K562 (cell line): ENCODE measurements at regions not wholly inside any gene's neighbourhood (a gene's known extent, or its start where the extent isn't known, plus 50 kb on each side); places are given as distances from the start of the nearest gene placed in this dataset.

Source experiments
- ATAC-seq: fragments of 200-7000 bp; cut with Tn5 transposase; 3 replicates; pipeline ENCODE4 v1.9.1; 2020; ENCODE audit warnings: moderate library complexity
- BruUV-seq: library from RNA; stranded (reverse); fragments of 400-500 nt; replicated peaks from 2 replicates; lab custom pipeline; 2021; lab: Mats Ljungman, UMichigan
- CTCF ChIA-PET: fragments of 300-600 bp; formaldehyde crosslinking; extraction: SDS; loops from one replicate; lab custom pipeline; 2021; ENCODE audit warnings: low intra/inter-chr PET ratio; lab: Yijun Ruan, JAX
- POLR2A ChIA-PET: fragments of 300-600, 350-650 bp; sonication (Branson Sonifier 250); formaldehyde crosslinking; extraction: SDS; loops from one replicate; lab custom pipeline; 2021; ENCODE audit warnings: antibody characterized with exemption, inconsistent platforms; lab: Yijun Ruan, JAX
- DNase-seq, 4 experiments: peaks; one replicate each; pipeline versions ENCODE4 v3.0.0 to v3.0.0-alpha.2; 2011 to 2018; ENCODE audit warnings: low spot score in 3 of 4, mixed read lengths in 3 of 4; ENCODE audit errors: extremely low read depth in 1 of 4
- FAIRE-seq: peaks from 2 replicates; lab custom pipeline; 2011; peaks lifted over from hg19 to GRCh38; lab: Jason Lieb, UNC
- H2AFZ ChIP-seq: 2 replicates; pipeline ENCODE4 v1.6.0; 2011; ENCODE audit warnings: low read depth, low read length, control low read depth, inconsistent platforms
- H3K27ac ChIP-seq: fragments of 200-600 bp; 3 replicates; pipeline ENCODE4 v1.8.0; 2011; ENCODE audit warnings: low read depth, mild to moderate bottlenecking, control low read depth, inconsistent platforms, low read length, moderate library complexity, mixed read lengths; ENCODE audit errors: extremely low read depth
- H3K27me3 ChIP-seq, 2 experiments: fragments of 300-600 bp in 1 of 2; 2 replicates in 1 of 2; 3 replicates in 1 of 2; pipeline versions ENCODE4 v1.6.0 to v1.8.0; 2011; ENCODE audit warnings: inconsistent platforms in 2 of 2, low read length in 2 of 2, mild to moderate bottlenecking in 1 of 2, mixed read lengths in 1 of 2, moderate library complexity in 1 of 2; ENCODE audit not compliant: control insufficient read depth in 2 of 2, insufficient read depth in 2 of 2
- H3K36me3 ChIP-seq: fragments of 300-600 bp; 3 replicates; pipeline ENCODE4 v1.8.0; 2011; ENCODE audit warnings: mild to moderate bottlenecking, low read length, inconsistent platforms; ENCODE audit not compliant: control insufficient read depth, insufficient read depth
- H3K4me1 ChIP-seq, 2 experiments: fragments of 200-600 bp in 1 of 2; replicated peaks in 1 of 2; 2 replicates in 1 of 2; 3 replicates in 1 of 2; pipeline versions ENCODE4 v1.5.1 to v1.8.0; 2011; ENCODE audit warnings: inconsistent platforms in 2 of 2, low read length in 2 of 2, mild to moderate bottlenecking in 1 of 2, mixed read lengths in 1 of 2, moderate library complexity in 1 of 2; ENCODE audit not compliant: control insufficient read depth in 2 of 2, insufficient read depth in 2 of 2
- H3K4me2 ChIP-seq: 2 replicates; pipeline ENCODE4 v1.6.1; 2011; ENCODE audit warnings: low read length, control low read depth, inconsistent platforms, mixed read lengths; ENCODE audit not compliant: insufficient read depth
- H3K4me3 ChIP-seq: fragments of 200-600 bp; sonication (generic), shearing (Covaris generic); 2 replicates; pipeline ENCODE4 v1.5.1; 2016; ENCODE audit warnings: control low read depth, inconsistent platforms
- H3K79me2 ChIP-seq: fragments of 200-600 bp; 3 replicates; pipeline ENCODE4 v1.8.0; 2011; ENCODE audit warnings: low read length, inconsistent platforms; ENCODE audit not compliant: control insufficient read depth, insufficient read depth
- H3K9ac ChIP-seq, 2 experiments: 2 replicates each; pipeline versions ENCODE4 v1.6.0 to v1.6.1; 2011; ENCODE audit warnings: low read depth in 2 of 2, low read length in 2 of 2, control low read depth in 1 of 2, inconsistent platforms in 1 of 2, mild to moderate bottlenecking in 1 of 2, mixed read lengths in 1 of 2; ENCODE audit not compliant: insufficient read depth in 1 of 2
- H3K9me1 ChIP-seq: one replicate; pipeline ENCODE4 v1.6.0; 2011; ENCODE audit warnings: inconsistent platforms, mild to moderate bottlenecking, low read length, moderate library complexity; ENCODE audit not compliant: control insufficient read depth, insufficient read depth
- H3K9me3 ChIP-seq: replicated peaks from 2 replicates; pipeline ENCODE4 v1.5.1; 2011; ENCODE audit warnings: low read depth, low read length, inconsistent platforms; ENCODE audit not compliant: control insufficient read depth, insufficient read depth
- H4K20me1 ChIP-seq: replicated peaks from 2 replicates; pipeline ENCODE4 v1.6.1; 2011; ENCODE audit warnings: low read length, inconsistent platforms, mixed read lengths; ENCODE audit not compliant: control insufficient read depth, insufficient read depth
- BMI1 ChIP-seq: fragments of 150-350 bp; IDR thresholded peaks from 2 replicates; pipeline ENCODE4 v1.6.1; 2014; ENCODE audit warnings: low read length
- KDM2B ChIP-seq: fragments of 250-450 bp; sonication (Bioruptor Pico); IDR thresholded peaks from 2 replicates; pipeline ENCODE4 v1.8.0; 2021; ENCODE audit warnings: mild to moderate bottlenecking, moderate library complexity
- POLR2B ChIP-seq: fragments of 450-650 bp; IDR thresholded peaks from 2 replicates; pipeline ENCODE4 v1.6.1; 2018; ENCODE audit warnings: low read depth; ENCODE audit not compliant: partially characterized antibody
- RFX5 ChIP-seq: IDR thresholded peaks from 2 replicates; pipeline ENCODE4 v1.6.1; 2011; ENCODE audit warnings: low read depth, mild to moderate bottlenecking, improper control_type of control experiment, low read length
- SETDB1 ChIP-seq: IDR thresholded peaks from one replicate; pipeline ENCODE4 v1.6.1; 2012; ENCODE audit warnings: low read length, control low read depth, inconsistent platforms
- TCF7 ChIP-seq: sonication (generic); IDR thresholded peaks from 2 replicates; pipeline ENCODE4 v1.6.1; 2016; ENCODE audit warnings: antibody characterized with exemption, borderline replicate concordance
- ZNF175 ChIP-seq: fragments of 200-800 bp; sonication (Bioruptor generic); IDR thresholded peaks from 2 replicates; pipeline ENCODE4 v1.6.1; 2016; ENCODE audit warnings: low read depth, mild to moderate bottlenecking, missing genetic modification characterization, missing compliant biosample characterization
- WGBS: fragments of 100-300 bp; shearing (Covaris generic); methylation state at CpG from one replicate; pipeline ENCODE4 v1.1.6; 2016; ENCODE audit warnings: low coverage, mixed read lengths; ENCODE audit not compliant: insufficient coverage; ENCODE audit errors: missing lambda C conversion rate; 5-methylcytosine and 5-hydroxymethylcytosine counted together
- in situ Hi-C: fragments of 300-500 bp; cut with MboI; formaldehyde crosslinking; loops from 4 replicates; pipeline ENCODE4 v1.15.0; 2018; ENCODE audit warnings: inconsistent platforms, mixed read lengths
- intact Hi-C: fragments of 100-400 bp; cut with micrococcal nuclease; formaldehyde crosslinking; loops from 2 replicates; pipeline ENCODE4 v1.14.2; 2022
- TF ChIP-seq, protein P1 (sequence below): fragments of 450-650 bp; IDR thresholded peaks from 2 replicates; pipeline ENCODE4 v1.6.1; 2016; ENCODE audit warnings: mild to moderate bottlenecking, moderate library complexity
- TF ChIP-seq, protein P2 (sequence below), 2 experiments: fragments of 450-650 bp; IDR thresholded peaks; 2 replicates each; pipeline ENCODE4 v1.6.1; 2016
- TF ChIP-seq, protein P3 (sequence below): fragments of 250-450 bp; sonication (Bioruptor Pico); IDR thresholded peaks from 2 replicates; pipeline ENCODE4 v1.5.0; 2020; ENCODE audit warnings: mild to moderate bottlenecking

DNA sequence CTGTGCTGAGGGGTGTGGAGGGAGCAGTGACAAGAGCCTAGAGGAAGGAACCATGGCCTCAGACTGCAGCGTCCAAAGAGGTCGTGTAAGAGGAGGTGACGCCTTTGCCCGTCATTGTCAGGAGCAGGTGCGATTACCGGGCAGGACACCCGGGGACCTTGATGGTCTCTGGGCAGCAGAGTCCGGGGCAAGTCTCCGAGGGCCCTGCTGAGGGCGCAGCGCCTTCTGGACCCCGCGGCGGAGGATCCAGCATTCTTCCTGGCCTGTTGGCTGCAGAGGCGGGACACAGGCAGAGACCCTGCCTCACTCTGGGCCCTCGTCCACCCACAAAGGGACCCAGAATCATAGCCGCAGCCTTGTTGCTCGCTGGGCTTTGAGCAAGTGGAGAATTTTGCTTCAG lies 1168.8 kb downstream of the BRD1 start:
- Histone ChIP-seq H3K4me1 (no peaks in the 10 kb centered on the region), H3K9me1 (no peaks in the 10 kb centered on the region), H3K27ac (no peak overlapping the region), H4K20me1 (no peaks in the 10 kb centered on the region), H3K9me3 (no peaks in the 10 kb centered on the region), H3K4me2 (no peak overlapping the region), H3K36me3 (no peaks in the 10 kb centered on the region), H3K27me3 (no peaks in the 10 kb centered on the region; a peak in 1 of 5 replicates), H2AFZ (no peak overlapping the region), H3K9ac (no peak overlapping the region), H3K4me3 (no peak overlapping the region), H3K79me2 (no peaks in the 10 kb centered on the region)
- DNase-seq (no peak), ATAC-seq (no peak), FAIRE-seq (no peak)
- WGBS = under 1% methylated on average over 10 of the region's 18 CpGs
- BruUV-seq = no TSS peak
- POLR2A ChIA-PET = no interaction called here
- CTCF ChIA-PET = no interaction called here
- intact Hi-C loops (no loop called here), in situ Hi-C loops (no loop called here)
- no peak for TF ChIP-seq TCF7
- TF ChIP-seq RFX5 = no peak
- TF ChIP-seq POLR2B = no peak
- TF ChIP-seq, protein P1, sequence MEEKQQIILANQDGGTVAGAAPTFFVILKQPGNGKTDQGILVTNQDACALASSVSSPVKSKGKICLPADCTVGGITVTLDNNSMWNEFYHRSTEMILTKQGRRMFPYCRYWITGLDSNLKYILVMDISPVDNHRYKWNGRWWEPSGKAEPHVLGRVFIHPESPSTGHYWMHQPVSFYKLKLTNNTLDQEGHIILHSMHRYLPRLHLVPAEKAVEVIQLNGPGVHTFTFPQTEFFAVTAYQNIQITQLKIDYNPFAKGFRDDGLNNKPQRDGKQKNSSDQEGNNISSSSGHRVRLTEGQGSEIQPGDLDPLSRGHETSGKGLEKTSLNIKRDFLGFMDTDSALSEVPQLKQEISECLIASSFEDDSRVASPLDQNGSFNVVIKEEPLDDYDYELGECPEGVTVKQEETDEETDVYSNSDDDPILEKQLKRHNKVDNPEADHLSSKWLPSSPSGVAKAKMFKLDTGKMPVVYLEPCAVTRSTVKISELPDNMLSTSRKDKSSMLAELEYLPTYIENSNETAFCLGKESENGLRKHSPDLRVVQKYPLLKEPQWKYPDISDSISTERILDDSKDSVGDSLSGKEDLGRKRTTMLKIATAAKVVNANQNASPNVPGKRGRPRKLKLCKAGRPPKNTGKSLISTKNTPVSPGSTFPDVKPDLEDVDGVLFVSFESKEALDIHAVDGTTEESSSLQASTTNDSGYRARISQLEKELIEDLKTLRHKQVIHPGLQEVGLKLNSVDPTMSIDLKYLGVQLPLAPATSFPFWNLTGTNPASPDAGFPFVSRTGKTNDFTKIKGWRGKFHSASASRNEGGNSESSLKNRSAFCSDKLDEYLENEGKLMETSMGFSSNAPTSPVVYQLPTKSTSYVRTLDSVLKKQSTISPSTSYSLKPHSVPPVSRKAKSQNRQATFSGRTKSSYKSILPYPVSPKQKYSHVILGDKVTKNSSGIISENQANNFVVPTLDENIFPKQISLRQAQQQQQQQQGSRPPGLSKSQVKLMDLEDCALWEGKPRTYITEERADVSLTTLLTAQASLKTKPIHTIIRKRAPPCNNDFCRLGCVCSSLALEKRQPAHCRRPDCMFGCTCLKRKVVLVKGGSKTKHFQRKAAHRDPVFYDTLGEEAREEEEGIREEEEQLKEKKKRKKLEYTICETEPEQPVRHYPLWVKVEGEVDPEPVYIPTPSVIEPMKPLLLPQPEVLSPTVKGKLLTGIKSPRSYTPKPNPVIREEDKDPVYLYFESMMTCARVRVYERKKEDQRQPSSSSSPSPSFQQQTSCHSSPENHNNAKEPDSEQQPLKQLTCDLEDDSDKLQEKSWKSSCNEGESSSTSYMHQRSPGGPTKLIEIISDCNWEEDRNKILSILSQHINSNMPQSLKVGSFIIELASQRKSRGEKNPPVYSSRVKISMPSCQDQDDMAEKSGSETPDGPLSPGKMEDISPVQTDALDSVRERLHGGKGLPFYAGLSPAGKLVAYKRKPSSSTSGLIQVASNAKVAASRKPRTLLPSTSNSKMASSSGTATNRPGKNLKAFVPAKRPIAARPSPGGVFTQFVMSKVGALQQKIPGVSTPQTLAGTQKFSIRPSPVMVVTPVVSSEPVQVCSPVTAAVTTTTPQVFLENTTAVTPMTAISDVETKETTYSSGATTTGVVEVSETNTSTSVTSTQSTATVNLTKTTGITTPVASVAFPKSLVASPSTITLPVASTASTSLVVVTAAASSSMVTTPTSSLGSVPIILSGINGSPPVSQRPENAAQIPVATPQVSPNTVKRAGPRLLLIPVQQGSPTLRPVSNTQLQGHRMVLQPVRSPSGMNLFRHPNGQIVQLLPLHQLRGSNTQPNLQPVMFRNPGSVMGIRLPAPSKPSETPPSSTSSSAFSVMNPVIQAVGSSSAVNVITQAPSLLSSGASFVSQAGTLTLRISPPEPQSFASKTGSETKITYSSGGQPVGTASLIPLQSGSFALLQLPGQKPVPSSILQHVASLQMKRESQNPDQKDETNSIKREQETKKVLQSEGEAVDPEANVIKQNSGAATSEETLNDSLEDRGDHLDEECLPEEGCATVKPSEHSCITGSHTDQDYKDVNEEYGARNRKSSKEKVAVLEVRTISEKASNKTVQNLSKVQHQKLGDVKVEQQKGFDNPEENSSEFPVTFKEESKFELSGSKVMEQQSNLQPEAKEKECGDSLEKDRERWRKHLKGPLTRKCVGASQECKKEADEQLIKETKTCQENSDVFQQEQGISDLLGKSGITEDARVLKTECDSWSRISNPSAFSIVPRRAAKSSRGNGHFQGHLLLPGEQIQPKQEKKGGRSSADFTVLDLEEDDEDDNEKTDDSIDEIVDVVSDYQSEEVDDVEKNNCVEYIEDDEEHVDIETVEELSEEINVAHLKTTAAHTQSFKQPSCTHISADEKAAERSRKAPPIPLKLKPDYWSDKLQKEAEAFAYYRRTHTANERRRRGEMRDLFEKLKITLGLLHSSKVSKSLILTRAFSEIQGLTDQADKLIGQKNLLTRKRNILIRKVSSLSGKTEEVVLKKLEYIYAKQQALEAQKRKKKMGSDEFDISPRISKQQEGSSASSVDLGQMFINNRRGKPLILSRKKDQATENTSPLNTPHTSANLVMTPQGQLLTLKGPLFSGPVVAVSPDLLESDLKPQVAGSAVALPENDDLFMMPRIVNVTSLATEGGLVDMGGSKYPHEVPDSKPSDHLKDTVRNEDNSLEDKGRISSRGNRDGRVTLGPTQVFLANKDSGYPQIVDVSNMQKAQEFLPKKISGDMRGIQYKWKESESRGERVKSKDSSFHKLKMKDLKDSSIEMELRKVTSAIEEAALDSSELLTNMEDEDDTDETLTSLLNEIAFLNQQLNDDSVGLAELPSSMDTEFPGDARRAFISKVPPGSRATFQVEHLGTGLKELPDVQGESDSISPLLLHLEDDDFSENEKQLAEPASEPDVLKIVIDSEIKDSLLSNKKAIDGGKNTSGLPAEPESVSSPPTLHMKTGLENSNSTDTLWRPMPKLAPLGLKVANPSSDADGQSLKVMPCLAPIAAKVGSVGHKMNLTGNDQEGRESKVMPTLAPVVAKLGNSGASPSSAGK = no peak
- TF ChIP-seq, protein P2, sequence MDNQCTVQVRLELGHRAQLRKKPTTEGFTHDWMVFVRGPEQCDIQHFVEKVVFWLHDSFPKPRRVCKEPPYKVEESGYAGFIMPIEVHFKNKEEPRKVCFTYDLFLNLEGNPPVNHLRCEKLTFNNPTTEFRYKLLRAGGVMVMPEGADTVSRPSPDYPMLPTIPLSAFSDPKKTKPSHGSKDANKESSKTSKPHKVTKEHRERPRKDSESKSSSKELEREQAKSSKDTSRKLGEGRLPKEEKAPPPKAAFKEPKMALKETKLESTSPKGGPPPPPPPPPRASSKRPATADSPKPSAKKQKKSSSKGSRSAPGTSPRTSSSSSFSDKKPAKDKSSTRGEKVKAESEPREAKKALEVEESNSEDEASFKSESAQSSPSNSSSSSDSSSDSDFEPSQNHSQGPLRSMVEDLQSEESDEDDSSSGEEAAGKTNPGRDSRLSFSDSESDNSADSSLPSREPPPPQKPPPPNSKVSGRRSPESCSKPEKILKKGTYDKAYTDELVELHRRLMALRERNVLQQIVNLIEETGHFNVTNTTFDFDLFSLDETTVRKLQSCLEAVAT (IDR thresholded peaks at IDR 0.05) = no peak
- no peak for TF ChIP-seq SETDB1
- TF ChIP-seq ZNF175 (CRISPR knock-in tag) = no peak
- no peak for TF ChIP-seq KDM2B (CRISPR knock-in tag)
- TF ChIP-seq, protein P3, sequence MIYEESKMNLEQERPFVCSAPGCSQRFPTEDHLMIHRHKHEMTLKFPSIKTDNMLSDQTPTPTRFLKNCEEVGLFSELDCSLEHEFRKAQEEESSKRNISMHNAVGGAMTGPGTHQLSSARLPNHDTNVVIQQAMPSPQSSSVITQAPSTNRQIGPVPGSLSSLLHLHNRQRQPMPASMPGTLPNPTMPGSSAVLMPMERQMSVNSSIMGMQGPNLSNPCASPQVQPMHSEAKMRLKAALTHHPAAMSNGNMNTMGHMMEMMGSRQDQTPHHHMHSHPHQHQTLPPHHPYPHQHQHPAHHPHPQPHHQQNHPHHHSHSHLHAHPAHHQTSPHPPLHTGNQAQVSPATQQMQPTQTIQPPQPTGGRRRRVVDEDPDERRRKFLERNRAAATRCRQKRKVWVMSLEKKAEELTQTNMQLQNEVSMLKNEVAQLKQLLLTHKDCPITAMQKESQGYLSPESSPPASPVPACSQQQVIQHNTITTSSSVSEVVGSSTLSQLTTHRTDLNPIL (CRISPR knock-in tag) = no peak
- no peak for TF ChIP-seq BMI1
